ENCODE measurements at regions not wholly inside any gene's neighbourhood (a gene's known extent, or its start where the extent isn't known, plus 50 kb on each side); places are given as distances from the start of the nearest gene placed in this dataset.
"Not testable (repeated sequence)": the region's sequence is repeated elsewhere in the genome, so short reads cannot be mapped to it uniquely, and the experiment has no call there.

DNA sequence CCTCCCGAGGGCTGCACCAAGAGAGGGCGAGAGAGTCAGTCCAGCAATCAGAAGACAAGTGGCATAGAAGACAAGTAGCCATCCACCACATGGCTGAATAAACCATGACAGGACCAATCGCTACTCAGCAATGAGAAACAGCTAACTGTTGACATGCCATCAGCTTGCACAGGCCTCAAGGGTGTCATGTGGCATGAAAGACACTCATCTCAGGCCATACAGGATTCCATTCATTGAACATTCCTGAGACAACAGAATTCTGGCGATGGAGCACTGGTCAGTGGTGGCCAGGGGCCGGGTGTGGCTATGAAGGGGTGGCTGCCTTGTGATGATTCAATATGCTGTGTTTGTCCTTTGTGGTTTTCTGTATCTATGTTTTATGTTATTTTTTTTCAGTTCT, 182.0 kb downstream of the ADRA2C start:
- TF ChIP-seq, protein P1, sequence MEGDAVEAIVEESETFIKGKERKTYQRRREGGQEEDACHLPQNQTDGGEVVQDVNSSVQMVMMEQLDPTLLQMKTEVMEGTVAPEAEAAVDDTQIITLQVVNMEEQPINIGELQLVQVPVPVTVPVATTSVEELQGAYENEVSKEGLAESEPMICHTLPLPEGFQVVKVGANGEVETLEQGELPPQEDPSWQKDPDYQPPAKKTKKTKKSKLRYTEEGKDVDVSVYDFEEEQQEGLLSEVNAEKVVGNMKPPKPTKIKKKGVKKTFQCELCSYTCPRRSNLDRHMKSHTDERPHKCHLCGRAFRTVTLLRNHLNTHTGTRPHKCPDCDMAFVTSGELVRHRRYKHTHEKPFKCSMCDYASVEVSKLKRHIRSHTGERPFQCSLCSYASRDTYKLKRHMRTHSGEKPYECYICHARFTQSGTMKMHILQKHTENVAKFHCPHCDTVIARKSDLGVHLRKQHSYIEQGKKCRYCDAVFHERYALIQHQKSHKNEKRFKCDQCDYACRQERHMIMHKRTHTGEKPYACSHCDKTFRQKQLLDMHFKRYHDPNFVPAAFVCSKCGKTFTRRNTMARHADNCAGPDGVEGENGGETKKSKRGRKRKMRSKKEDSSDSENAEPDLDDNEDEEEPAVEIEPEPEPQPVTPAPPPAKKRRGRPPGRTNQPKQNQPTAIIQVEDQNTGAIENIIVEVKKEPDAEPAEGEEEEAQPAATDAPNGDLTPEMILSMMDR (conservative IDR thresholded peaks at IDR 0.05; ENCODE audit: low read length): not testable (repeated sequence)
- not testable (repeated sequence) for TF ChIP-seq EZH2phosphoT487 (IDR thresholded peaks at IDR 0.05; ENCODE audit: borderline replicate concordance, low read depth, low read length)

Measured in OCI-LY7 (cell line).